CD4-positive, CD25-positive, alpha-beta regulatory T cell (primary cell): ENCODE measurements at regions not wholly inside any gene's neighbourhood (a gene's known extent, or its start where the extent isn't known, plus 50 kb on each side); places are given as distances from the start of the nearest gene placed in this dataset.

Experiments used
- ATAC-seq, 2 donors: fragments of 150-1000 bp; cut with Tn5 transposase; one replicate each; pipeline ENCODE4 v1.10.0; 2021; ENCODE audit warnings: low read depth in 2 of 2, moderate number of reproducible peaks in 2 of 2, moderate library complexity in 1 of 2
- DNase-seq, 3 donors: peaks; one replicate each; pipeline versions ENCODE4 v3.0.0 to v3.0.0-alpha.2; 2012 to 2022; ENCODE audit warnings: mixed read lengths in 1 of 3
- H3K27ac ChIP-seq: one replicate; pipeline ENCODE4 v1.7.0; 2013; ENCODE audit warnings: mild to moderate bottlenecking, low read length; ENCODE audit not compliant: insufficient read depth, poor library complexity, severe bottlenecking
- H3K27me3 ChIP-seq: one replicate; pipeline ENCODE4 v1.7.0; 2013; ENCODE audit warnings: low read length; ENCODE audit not compliant: control insufficient read depth, insufficient read depth
- H3K36me3 ChIP-seq: one replicate; pipeline ENCODE4 v1.7.0; 2013; ENCODE audit warnings: mild to moderate bottlenecking, low read length, moderate library complexity; ENCODE audit not compliant: control insufficient read depth, insufficient read depth
- H3K4me1 ChIP-seq: 2 replicates; pipeline ENCODE4 v1.7.0; 2013; ENCODE audit warnings: mild to moderate bottlenecking, low read length; ENCODE audit not compliant: insufficient read depth, control insufficient read depth, poor library complexity, severe bottlenecking
- H3K4me3 ChIP-seq: one replicate; pipeline ENCODE4 v1.7.0; 2013; ENCODE audit warnings: low read depth, mild to moderate bottlenecking, low read length, moderate library complexity
- H3K9me3 ChIP-seq, 2 experiments: 1 replicate in 1 of 2; 2 replicates in 1 of 2; pipeline ENCODE4 v1.7.0; 2013; ENCODE audit warnings: low read length in 2 of 2, mild to moderate bottlenecking in 1 of 2, moderate library complexity in 1 of 2; ENCODE audit not compliant: control insufficient read depth in 2 of 2
- H3K27ac Mint-ChIP-seq, 3 donors: one replicate each; pipeline ENCODE4 v1.8.0; 2020 to 2022; ENCODE audit warnings: mild to moderate bottlenecking in 3 of 3, mixed read lengths in 3 of 3, moderate library complexity in 2 of 3
- H3K27me3 Mint-ChIP-seq: one replicate; pipeline ENCODE4 v1.8.0; 2022; ENCODE audit warnings: mild to moderate bottlenecking, mixed read lengths
- H3K36me3 Mint-ChIP-seq: one replicate; pipeline ENCODE4 v1.8.0; 2020; ENCODE audit warnings: mixed read lengths
- H3K4me1 Mint-ChIP-seq, 4 donors: one replicate each; pipeline ENCODE4 v1.8.0; 2020 to 2022; ENCODE audit warnings: mixed read lengths in 4 of 4, mild to moderate bottlenecking in 1 of 4
- H3K4me3 Mint-ChIP-seq, 4 donors: one replicate each; pipeline ENCODE4 v1.8.0; 2020 to 2022; ENCODE audit warnings: mild to moderate bottlenecking in 4 of 4, mixed read lengths in 4 of 4, moderate library complexity in 3 of 4
- H3K9me3 Mint-ChIP-seq, 7 donors: one replicate each; pipeline ENCODE4 v1.8.0; 2020 to 2022; ENCODE audit warnings: mixed read lengths in 7 of 7, mild to moderate bottlenecking in 3 of 7, moderate library complexity in 2 of 7

DNA sequence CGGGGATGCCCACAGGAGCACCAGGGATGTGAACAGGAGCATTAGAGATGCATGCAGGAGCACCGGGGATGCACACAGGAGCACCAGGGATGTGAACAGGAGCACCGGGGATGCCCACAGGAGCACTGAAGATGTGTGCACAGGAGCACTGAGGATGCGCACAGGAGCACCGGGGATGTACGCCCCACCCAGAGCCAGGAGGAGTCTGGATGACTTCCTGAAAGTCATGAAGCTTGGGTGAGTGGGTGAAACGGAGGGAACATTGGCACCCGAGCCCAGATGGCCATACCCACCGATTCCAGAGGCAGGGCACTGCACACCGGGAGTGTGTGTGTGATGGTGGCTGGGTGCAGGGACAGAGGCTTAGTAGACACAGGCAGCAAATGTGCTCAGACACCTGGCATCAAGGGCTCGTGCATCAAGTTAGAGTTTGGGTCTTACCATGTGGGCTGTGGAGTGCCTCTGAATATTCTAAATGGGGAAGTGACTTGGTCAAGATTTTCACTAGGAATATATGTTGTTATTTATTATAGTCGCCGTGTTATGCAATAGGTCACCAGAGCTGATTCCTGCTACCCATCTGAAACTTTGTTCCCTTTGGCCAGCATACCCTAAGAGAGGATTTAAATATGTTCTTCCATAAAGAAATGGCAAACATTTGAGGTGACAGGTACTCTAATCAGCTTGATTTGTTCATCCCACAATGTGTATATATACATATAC is 365.8 kb upstream of the MYT1L start:
- no peaks in the 10 kb centered on the region for H3K4me1 ChIP-seq
- Mint-ChIP-seq H3K4me1 (no peaks in the 10 kb centered on the region), H3K27me3 (no peaks in the 10 kb centered on the region), H3K36me3 (no peaks in the 10 kb centered on the region), H3K4me3 (no peak overlapping the region), H3K27ac (no peak overlapping the region), H3K9me3 (no peaks in the 10 kb centered on the region)
- H3K4me3 ChIP-seq, result no peak overlapping the region
- H3K27me3 ChIP-seq, result no peaks in the 10 kb centered on the region
- DNase-seq (no peak), ATAC-seq (no peak)
- no peaks in the 10 kb centered on the region for H3K9me3 ChIP-seq
- no peak overlapping the region for H3K27ac ChIP-seq
- no peaks in the 10 kb centered on the region for H3K36me3 ChIP-seq

DNA sequence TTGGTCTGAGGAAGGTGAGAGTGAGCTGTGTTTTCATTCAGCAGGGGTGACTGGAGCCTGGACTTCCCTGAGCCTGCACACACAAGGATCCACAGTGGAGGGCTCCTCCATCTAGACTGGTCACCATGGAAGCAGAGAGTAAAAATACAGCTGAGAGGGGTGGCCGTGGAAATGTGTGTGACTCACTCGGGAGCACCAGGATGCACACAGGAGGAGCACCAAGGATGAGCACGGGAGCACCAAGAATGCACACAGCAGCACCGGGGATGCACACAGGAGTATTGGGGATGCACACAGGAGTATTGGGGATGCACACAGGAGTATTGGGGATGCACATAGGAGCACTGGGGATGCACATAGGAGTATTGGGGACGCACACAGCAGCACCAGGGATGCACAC is 365.2 kb upstream of the MYT1L start:
- Mint-ChIP-seq H3K4me1 (peaks cover 0 to under 1% (median 0%) of the 10 kb centered on the region in 4 donors), H3K27me3 (no peaks in the 10 kb centered on the region), H3K27ac (no peak overlapping the region), H3K36me3 (no peaks in the 10 kb centered on the region), H3K4me3 (no peak overlapping the region), H3K9me3 (no peaks in the 10 kb centered on the region)
- Histone ChIP-seq H3K27ac (no peak overlapping the region), H3K36me3 (no peaks in the 10 kb centered on the region), H3K4me1 (no peaks in the 10 kb centered on the region), H3K27me3 (no peaks in the 10 kb centered on the region), H3K4me3 (no peak overlapping the region), H3K9me3 (no peaks in the 10 kb centered on the region)
- ATAC-seq (no peak), DNase-seq (no peak)

DNA sequence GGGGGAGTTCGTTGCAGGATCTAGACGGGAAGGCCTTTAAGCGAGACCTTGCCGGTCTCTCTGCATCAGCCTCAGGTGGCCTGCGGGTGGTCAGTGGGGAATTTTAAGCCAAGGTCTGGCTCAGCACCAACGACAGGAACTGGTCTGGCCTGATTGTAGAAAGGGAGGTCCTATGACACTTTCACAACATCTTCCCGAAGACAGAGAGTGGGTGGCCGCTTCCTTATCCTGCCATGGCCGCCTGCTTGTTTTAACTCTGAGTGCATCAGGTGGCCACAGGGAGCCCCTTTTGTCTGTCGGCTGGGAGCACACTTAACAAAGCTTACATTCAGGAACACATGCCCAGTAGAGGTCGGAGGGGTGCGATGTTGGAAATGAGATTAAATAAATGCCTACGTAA is 363.7 kb upstream of the MYT1L start:
- Mint-ChIP-seq H3K9me3 (no peaks in the 10 kb centered on the region), H3K27me3 (no peaks in the 10 kb centered on the region), H3K4me1 (peaks cover 0 to 11% (median under 1%) of the 10 kb centered on the region in 4 donors), H3K4me3 (peak overlapping the region in 1 of 4 donors; percentile 7), H3K36me3 (no peaks in the 10 kb centered on the region), H3K27ac (no peak overlapping the region)
- H3K27me3 ChIP-seq, result no peaks in the 10 kb centered on the region
- no peak for DNase-seq
- no peaks in the 10 kb centered on the region for H3K9me3 ChIP-seq
- no peak overlapping the region for H3K27ac ChIP-seq
- H3K36me3 ChIP-seq, result no peaks in the 10 kb centered on the region
- no peak for ATAC-seq
- H3K4me3 ChIP-seq, result no peak overlapping the region
- H3K4me1 ChIP-seq, result no peaks in the 10 kb centered on the region

DNA sequence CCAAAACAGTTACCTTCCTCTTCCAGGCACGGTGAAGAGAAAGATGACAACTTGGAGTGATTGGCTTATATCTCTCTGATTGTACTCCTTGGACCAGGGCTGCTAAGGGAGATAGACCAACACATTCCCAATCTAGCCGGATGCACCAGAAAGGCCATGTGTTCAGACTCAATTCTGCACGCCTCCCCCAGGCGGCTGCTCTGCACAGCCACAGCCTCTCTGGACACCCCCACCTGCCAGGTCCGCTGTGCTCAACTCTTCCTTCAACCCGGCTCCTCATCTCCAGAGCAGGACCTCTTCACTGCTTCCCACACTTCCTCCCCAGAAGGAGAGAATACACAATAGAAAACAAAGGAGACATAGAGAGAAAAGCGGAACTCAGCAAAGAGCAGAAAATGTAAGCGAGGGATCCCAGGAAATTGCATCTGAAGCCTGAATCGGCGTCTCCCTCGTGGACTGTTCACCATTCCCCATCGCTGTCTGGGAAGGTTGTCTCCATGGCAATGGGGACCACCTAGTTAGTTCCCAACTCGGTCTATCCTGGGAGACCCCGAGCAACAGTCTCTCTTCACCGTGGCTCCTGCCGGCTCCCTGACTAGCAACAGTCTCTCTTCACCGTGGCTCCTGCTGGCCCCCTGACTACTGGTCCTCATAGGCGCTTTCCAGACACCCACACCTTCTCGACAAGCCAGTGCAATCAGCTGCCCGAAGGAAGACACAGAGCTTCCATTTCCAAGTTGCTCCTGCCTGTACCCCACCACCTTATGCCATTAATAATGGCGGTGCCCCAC is 361.7 kb upstream of the MYT1L start:
- DNase-seq (no peak), ATAC-seq (no peak)
- no peak overlapping the region for H3K4me3 Mint-ChIP-seq
- Histone ChIP-seq H3K27ac (no peak overlapping the region), H3K9me3 (no peaks in the 10 kb centered on the region), H3K36me3 (no peaks in the 10 kb centered on the region), H3K27me3 (no peaks in the 10 kb centered on the region), H3K4me1 (peaks cover 2% of the 10 kb centered on the region), H3K4me3 (no peak overlapping the region)
- H3K4me1 Mint-ChIP-seq, result peaks cover 0 to 26% (median 3%) of the 10 kb centered on the region in 4 donors
- H3K27me3 Mint-ChIP-seq, result no peaks in the 10 kb centered on the region
- H3K9me3 Mint-ChIP-seq, result no peaks in the 10 kb centered on the region
- no peaks in the 10 kb centered on the region for H3K36me3 Mint-ChIP-seq
- H3K27ac Mint-ChIP-seq, result peak overlapping the region in 1 of 3 donors; percentile 23

DNA sequence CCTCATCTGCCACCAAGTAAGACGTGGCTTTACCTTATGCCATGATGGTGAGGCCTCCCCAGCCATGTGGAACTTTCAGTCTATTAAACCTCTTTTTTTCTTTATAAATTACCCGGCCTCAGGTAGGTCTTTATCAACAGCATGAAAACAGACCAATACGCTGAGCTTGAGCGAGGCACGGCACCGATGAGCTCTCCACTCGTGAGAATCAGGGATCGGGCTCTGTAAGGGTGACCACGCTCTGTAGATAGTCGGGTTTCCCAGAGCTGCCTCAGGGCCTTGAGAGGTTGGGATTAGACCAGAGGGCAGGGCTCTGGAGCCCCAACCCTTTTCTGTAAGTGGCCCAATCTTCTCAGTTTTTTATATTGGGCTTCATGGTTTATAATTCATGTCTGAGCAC is 360.3 kb upstream of the MYT1L start:
- H3K27ac ChIP-seq, result no peak overlapping the region
- no peaks in the 10 kb centered on the region for H3K9me3 ChIP-seq
- ATAC-seq (no peak), DNase-seq (no peak)
- peak overlapping the region in 1 of 4 donors; percentile 28 for H3K4me3 Mint-ChIP-seq
- H3K4me3 ChIP-seq, result no peak overlapping the region
- peaks cover 5% of the 10 kb centered on the region for H3K4me1 ChIP-seq
- H3K27me3 ChIP-seq, result no peaks in the 10 kb centered on the region
- no peaks in the 10 kb centered on the region for H3K36me3 Mint-ChIP-seq
- no peaks in the 10 kb centered on the region for H3K36me3 ChIP-seq
- no peaks in the 10 kb centered on the region for H3K9me3 Mint-ChIP-seq
- no peaks in the 10 kb centered on the region for H3K27me3 Mint-ChIP-seq
- no peak overlapping the region for H3K27ac Mint-ChIP-seq
- H3K4me1 Mint-ChIP-seq, result peaks cover under 1 to 34% (median 4%) of the 10 kb centered on the region in 4 donors

DNA sequence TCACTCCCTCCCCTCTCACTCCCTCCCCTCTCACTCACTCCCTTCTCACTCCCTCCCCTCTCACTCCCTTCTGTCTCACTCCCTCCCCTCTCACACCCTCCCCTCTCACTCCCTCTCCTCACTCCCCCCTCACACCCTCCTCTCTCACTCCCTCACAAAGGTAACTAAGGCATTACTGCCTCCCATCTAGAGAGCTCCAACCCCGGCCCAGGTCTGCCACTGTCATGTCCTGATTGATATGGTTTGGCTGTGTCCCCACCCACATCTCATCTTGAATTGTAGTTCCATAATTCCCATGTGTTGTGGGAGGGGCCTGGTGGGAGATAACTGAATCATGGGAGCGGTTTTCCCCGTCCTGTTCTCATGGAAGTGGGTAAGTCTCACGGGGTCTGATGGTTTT is 359.9 kb upstream of the MYT1L start:
- Histone ChIP-seq H3K4me3 (no peak overlapping the region), H3K9me3 (no peaks in the 10 kb centered on the region), H3K27me3 (no peaks in the 10 kb centered on the region), H3K36me3 (no peaks in the 10 kb centered on the region), H3K4me1 (peaks cover 5% of the 10 kb centered on the region), H3K27ac (no peak overlapping the region)
- Mint-ChIP-seq H3K4me3 (peak overlapping the region in 1 of 4 donors; percentile 28), H3K27ac (no peak overlapping the region), H3K36me3 (no peaks in the 10 kb centered on the region), H3K9me3 (no peaks in the 10 kb centered on the region), H3K27me3 (no peaks in the 10 kb centered on the region), H3K4me1 (peaks cover 4 to 39% (median 6%) of the 10 kb centered on the region in 4 donors)
- no peak for ATAC-seq
- no peak for DNase-seq

DNA sequence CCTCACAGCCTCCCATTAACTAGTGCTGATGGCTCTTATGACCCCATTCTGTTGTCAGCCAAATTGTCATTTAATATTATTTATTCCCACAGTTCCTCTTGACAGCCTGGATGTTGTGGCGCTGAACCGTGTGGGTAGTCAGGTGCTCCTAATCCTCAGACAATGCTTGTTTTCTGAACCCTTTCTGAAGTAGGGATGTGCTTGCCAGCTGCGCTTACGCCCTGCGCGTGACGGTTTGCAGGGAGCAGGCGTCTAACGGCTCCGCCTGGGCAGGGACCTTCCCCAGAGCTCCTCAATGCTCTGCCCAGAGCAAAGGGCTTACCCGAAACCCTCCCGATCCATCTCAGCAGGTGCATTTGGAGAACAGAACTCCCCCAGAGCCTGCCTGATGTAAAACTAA is 358.2 kb upstream of the MYT1L start:
- no peaks in the 10 kb centered on the region for H3K36me3 ChIP-seq
- Mint-ChIP-seq H3K4me3 (no peak overlapping the region), H3K4me1 (peaks cover 4 to 55% (median 10%) of the 10 kb centered on the region in 4 donors)

More for the DNA sequence above, 358.2 kb upstream of the MYT1L start:
- DNase-seq (no peak), ATAC-seq (no peak)
- H3K27me3 Mint-ChIP-seq, result peaks cover 5% of the 10 kb centered on the region
- no peak overlapping the region for H3K27ac ChIP-seq
- no peaks in the 10 kb centered on the region for H3K9me3 Mint-ChIP-seq
- H3K9me3 ChIP-seq, result no peaks in the 10 kb centered on the region
- H3K36me3 Mint-ChIP-seq, result no peaks in the 10 kb centered on the region
- peaks cover 5% of the 10 kb centered on the region for H3K4me1 ChIP-seq
- H3K27me3 ChIP-seq, result no peaks in the 10 kb centered on the region
- no peak overlapping the region for H3K27ac Mint-ChIP-seq
- no peak overlapping the region for H3K4me3 ChIP-seq
